ENCODE measurements at regions not wholly inside any gene's neighbourhood (a gene's known extent, or its start where the extent isn't known, plus 50 kb on each side); places are given as distances from the start of the nearest gene placed in this dataset.

- Histone ChIP-seq H3K36me3 (ENCODE audit: low read depth) (no peaks in the 10 kb centered on the region), H3K79me2 (ENCODE audit: low read depth) (no peaks in the 10 kb centered on the region), H3K9me3 (ENCODE audit: insufficient read depth, low read depth) (no peaks in the 10 kb centered on the region), H2AFZ (no peak overlapping the region), H3K9me2 (ENCODE audit: insufficient read depth) (no peaks in the 10 kb centered on the region), H3K4me2 (peak overlapping the region; percentile 70), H3K4me1 (replicated peaks; ENCODE audit: insufficient read depth) (peaks cover 48% of the 10 kb centered on the region), H4K20me1 (ENCODE audit: insufficient read depth) (no peaks in the 10 kb centered on the region), H3F3A (ENCODE audit: insufficient read depth, low read depth) (peaks cover 37% of the 10 kb centered on the region), H3K27me3 (ENCODE audit: insufficient read depth, low read depth) (no peaks in the 10 kb centered on the region), H3K4me3 (no peak overlapping the region; the same call in 1 of the 2 replicates), H3K27ac (peak overlapping the region; percentile 89)
- no TSS peak for BruUV-seq (replicated peaks)
- ChIA-PET CTCF (no interaction called here), POLR2A (ENCODE audit: unreplicated experiment) (interaction anchor here (0.6 to 0.7 kb wide), 3 partner anchors 47 to 370 kb away, joined by 3 to 6 read pairs (median 4); no protein-coding TSS in a partner anchor)
- intact Hi-C loops (cut with micrococcal nuclease; ENCODE audit: unreplicated experiment): loop anchor here (2.0 to 5.0 kb wide), 4 partner anchors 47 to 858 kb away; partner anchors contain the start of gene PLPP3
- TF ChIP-seq CTCF (conservative IDR thresholded peaks at IDR 0.05) (no peak), EZH2 (IDR thresholded peaks at IDR 0.05; ENCODE audit: low read depth) (no peak)
- peak; percentile 26 to 93 for DNase-seq
Measured at GRCh38 chr1:56285554-56286402, 293.6 kb downstream of the PLPP3 start.

GRCh38 chr1:56284928-56285327 is 294.4 kb downstream of the PLPP3 start:
- peak overlapping the region; percentile 89 for H3K27ac ChIP-seq
- no peaks in the 10 kb centered on the region for H4K20me1 ChIP-seq (ENCODE audit: insufficient read depth)
- POLR2A ChIA-PET (ENCODE audit: unreplicated experiment): no interaction called here
- H3K79me2 ChIP-seq (ENCODE audit: low read depth): no peaks in the 10 kb centered on the region
- intact Hi-C loops (cut with micrococcal nuclease; ENCODE audit: unreplicated experiment): loop anchor here (5.0 kb wide), 2 partner anchors 47 to 858 kb away; no protein-coding TSS in a partner anchor
- H3K36me3 ChIP-seq (ENCODE audit: low read depth): no peaks in the 10 kb centered on the region
- CTCF ChIA-PET: no interaction called here
- no peak overlapping the region for H2AFZ ChIP-seq
- no peaks in the 10 kb centered on the region for H3K27me3 ChIP-seq (ENCODE audit: insufficient read depth, low read depth)
- peak; percentile 36 to 90 for DNase-seq
- H3K9me2 ChIP-seq (ENCODE audit: insufficient read depth): no peaks in the 10 kb centered on the region
- H3F3A ChIP-seq (ENCODE audit: insufficient read depth, low read depth): peaks cover 37% of the 10 kb centered on the region
- H3K4me3 ChIP-seq: no peak overlapping the region
- H3K4me2 ChIP-seq: peak overlapping the region; percentile 70
- no peaks in the 10 kb centered on the region for H3K9me3 ChIP-seq (ENCODE audit: insufficient read depth, low read depth)
- no TSS peak for BruUV-seq (replicated peaks)
- peaks cover 48% of the 10 kb centered on the region for H3K4me1 ChIP-seq (replicated peaks; ENCODE audit: insufficient read depth)
- TF ChIP-seq CTCF (conservative IDR thresholded peaks at IDR 0.05) (no peak), EZH2 (IDR thresholded peaks at IDR 0.05; ENCODE audit: low read depth) (no peak)

GRCh38 chr1:56278061-56278460 is 301.3 kb downstream of the PLPP3 start:
- Histone ChIP-seq H3K4me1 (replicated peaks; ENCODE audit: insufficient read depth) (no peaks in the 10 kb centered on the region; the same call in 1 of the 2 replicates), H3K36me3 (ENCODE audit: low read depth) (no peaks in the 10 kb centered on the region), H3K27ac (no peak overlapping the region), H2AFZ (no peak overlapping the region), H3K4me2 (no peak overlapping the region), H3K9me2 (ENCODE audit: insufficient read depth) (no peaks in the 10 kb centered on the region), H3F3A (ENCODE audit: insufficient read depth, low read depth) (no peaks in the 10 kb centered on the region), H3K79me2 (ENCODE audit: low read depth) (no peaks in the 10 kb centered on the region), H3K27me3 (ENCODE audit: insufficient read depth, low read depth) (no peaks in the 10 kb centered on the region), H3K4me3 (no peak overlapping the region), H4K20me1 (ENCODE audit: insufficient read depth) (no peaks in the 10 kb centered on the region), H3K9me3 (ENCODE audit: insufficient read depth, low read depth) (no peaks in the 10 kb centered on the region)
- no peak for DNase-seq
- no peak for TF ChIP-seq CTCF (conservative IDR thresholded peaks at IDR 0.05)
- intact Hi-C loops (cut with micrococcal nuclease; ENCODE audit: unreplicated experiment): no loop called here
- no TSS peak for BruUV-seq (replicated peaks)
- CTCF ChIA-PET: no interaction called here
- POLR2A ChIA-PET (ENCODE audit: unreplicated experiment): no interaction called here
